HL-60 (cell line): ENCODE measurements at regions not wholly inside any gene's neighbourhood (a gene's known extent, or its start where the extent isn't known, plus 50 kb on each side); places are given as distances from the start of the nearest gene placed in this dataset.
"Not testable (repeated sequence)": the region's sequence is repeated elsewhere in the genome, so short reads cannot be mapped to it uniquely, and the experiment has no call there.

Experiments
- GABPA ChIP-seq: IDR thresholded peaks from 2 replicates; pipeline ENCODE4 v1.6.1; 2012; ENCODE audit warnings: low read depth
- POLR2AphosphoS5 ChIP-seq: IDR thresholded peaks from 2 replicates; pipeline ENCODE4 v1.6.1; 2012; ENCODE audit warnings: low read depth
- REST ChIP-seq: IDR thresholded peaks from 2 replicates; pipeline ENCODE4 v1.6.1; 2012; ENCODE audit warnings: low read depth; ENCODE audit not compliant: insufficient replicate concordance
- TF ChIP-seq, protein P1 (sequence below): IDR thresholded peaks from one replicate; pipeline ENCODE4 v1.5.1; 2011; ENCODE audit warnings: low read length, control low read depth, inconsistent platforms; ENCODE audit not compliant: insufficient read depth

DNA sequence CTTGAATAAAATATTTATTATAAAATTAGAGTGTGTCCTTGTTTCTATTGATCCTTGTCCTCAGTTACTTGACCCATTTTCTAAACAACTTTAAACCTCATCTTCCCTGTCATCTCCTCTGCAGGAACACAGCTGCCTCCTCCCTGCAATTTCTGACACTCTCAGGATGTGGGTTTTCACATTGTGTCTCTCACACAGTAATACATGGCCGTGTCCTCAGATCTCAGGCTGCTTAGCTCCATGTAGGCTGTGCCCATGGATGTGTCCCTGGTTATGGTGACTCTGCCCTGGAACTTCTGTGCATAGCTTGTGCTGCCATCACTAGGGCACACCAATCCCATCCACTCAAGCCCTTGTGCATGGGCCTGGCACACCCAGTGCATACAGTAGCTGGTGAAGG lies 577.1 kb downstream of the GOLGA6L6 start:
- TF ChIP-seq REST, GABPA, POLR2AphosphoS5: not testable (repeated sequence)
- TF ChIP-seq, protein P1, sequence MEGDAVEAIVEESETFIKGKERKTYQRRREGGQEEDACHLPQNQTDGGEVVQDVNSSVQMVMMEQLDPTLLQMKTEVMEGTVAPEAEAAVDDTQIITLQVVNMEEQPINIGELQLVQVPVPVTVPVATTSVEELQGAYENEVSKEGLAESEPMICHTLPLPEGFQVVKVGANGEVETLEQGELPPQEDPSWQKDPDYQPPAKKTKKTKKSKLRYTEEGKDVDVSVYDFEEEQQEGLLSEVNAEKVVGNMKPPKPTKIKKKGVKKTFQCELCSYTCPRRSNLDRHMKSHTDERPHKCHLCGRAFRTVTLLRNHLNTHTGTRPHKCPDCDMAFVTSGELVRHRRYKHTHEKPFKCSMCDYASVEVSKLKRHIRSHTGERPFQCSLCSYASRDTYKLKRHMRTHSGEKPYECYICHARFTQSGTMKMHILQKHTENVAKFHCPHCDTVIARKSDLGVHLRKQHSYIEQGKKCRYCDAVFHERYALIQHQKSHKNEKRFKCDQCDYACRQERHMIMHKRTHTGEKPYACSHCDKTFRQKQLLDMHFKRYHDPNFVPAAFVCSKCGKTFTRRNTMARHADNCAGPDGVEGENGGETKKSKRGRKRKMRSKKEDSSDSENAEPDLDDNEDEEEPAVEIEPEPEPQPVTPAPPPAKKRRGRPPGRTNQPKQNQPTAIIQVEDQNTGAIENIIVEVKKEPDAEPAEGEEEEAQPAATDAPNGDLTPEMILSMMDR: not testable (repeated sequence)
